Upper lobe of left lung (tissue), 4 donors: ENCODE measurements at regions not wholly inside any gene's neighbourhood (a gene's known extent, or its start where the extent isn't known, plus 50 kb on each side); places are given as distances from the start of the nearest gene placed in this dataset.

Experiments
- EP300 ChIP-seq, 4 donors: sonication (generic); formaldehyde crosslinking; IDR thresholded peaks; one replicate each; pipeline ENCODE4 v1.5.1; 2017; ENCODE audit warnings: antibody characterized with exemption in 4 of 4, control low read depth in 2 of 4
- POLR2A ChIP-seq, 4 donors: fragments of 450-650 bp; IDR thresholded peaks; one replicate each; pipeline ENCODE4 v1.5.1; 2016 to 2017; ENCODE audit warnings: antibody characterized with exemption in 4 of 4, mild to moderate bottlenecking in 2 of 4
- POLR2AphosphoS5 ChIP-seq, 2 donors: sonication (generic); formaldehyde crosslinking; IDR thresholded peaks; one replicate each; pipeline ENCODE4 v1.5.1; 2017; ENCODE audit warnings: antibody characterized with exemption in 2 of 2
- TF ChIP-seq, protein P1 (sequence below), 6 experiments: fragments of 450-650 bp in 4 of 6; fragments of 200-600 bp in 2 of 6; sonication (generic) in 2 of 6; IDR thresholded peaks; one replicate each; pipeline ENCODE4 v1.5.1; 2016 to 2019; ENCODE audit warnings: antibody characterized with exemption in 6 of 6

DNA sequence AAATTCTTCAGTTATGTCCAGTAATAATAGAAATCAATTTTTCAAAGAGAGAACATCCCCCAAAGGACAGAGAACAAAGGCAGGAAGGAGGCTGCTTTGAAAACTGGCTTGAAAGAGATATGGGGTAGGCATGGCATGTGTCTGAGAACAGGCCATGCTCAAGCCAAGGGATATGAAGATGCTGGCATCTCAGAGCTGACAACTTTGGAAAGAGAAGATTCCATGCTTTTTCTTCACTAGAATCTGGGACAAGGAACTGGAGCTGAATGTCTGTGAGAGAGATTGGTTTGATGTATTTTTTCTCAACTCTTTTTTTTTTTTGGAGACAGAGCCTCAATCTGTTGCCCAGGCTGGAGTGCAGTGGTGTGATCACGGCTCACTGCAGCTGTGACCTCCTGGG, 139.8 kb upstream of the DLX2 start:
- TF ChIP-seq, protein P1, sequence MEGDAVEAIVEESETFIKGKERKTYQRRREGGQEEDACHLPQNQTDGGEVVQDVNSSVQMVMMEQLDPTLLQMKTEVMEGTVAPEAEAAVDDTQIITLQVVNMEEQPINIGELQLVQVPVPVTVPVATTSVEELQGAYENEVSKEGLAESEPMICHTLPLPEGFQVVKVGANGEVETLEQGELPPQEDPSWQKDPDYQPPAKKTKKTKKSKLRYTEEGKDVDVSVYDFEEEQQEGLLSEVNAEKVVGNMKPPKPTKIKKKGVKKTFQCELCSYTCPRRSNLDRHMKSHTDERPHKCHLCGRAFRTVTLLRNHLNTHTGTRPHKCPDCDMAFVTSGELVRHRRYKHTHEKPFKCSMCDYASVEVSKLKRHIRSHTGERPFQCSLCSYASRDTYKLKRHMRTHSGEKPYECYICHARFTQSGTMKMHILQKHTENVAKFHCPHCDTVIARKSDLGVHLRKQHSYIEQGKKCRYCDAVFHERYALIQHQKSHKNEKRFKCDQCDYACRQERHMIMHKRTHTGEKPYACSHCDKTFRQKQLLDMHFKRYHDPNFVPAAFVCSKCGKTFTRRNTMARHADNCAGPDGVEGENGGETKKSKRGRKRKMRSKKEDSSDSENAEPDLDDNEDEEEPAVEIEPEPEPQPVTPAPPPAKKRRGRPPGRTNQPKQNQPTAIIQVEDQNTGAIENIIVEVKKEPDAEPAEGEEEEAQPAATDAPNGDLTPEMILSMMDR (IDR thresholded peaks at IDR 0.05) = no peak
- TF ChIP-seq EP300 (IDR thresholded peaks at IDR 0.05) (no peak), POLR2A (IDR thresholded peaks at IDR 0.05) (no peak), POLR2AphosphoS5 (IDR thresholded peaks at IDR 0.05) (no peak)
